ENCODE measurements at regions not wholly inside any gene's neighbourhood (a gene's known extent, or its start where the extent isn't known, plus 50 kb on each side); places are given as distances from the start of the nearest gene placed in this dataset.

- TF ChIP-seq CTCF (IDR thresholded peaks at IDR 0.05) (no peak), POLR2A (IDR thresholded peaks at IDR 0.05) (no peak)
Observed at GRCh38 chr3:72042397-72043203, 257.7 kb upstream of the PROK2 start.

Data from right lobe of liver (tissue), 4 donors.